ENCODE measurements at regions not wholly inside any gene's neighbourhood (a gene's known extent, or its start where the extent isn't known, plus 50 kb on each side); places are given as distances from the start of the nearest gene placed in this dataset.

- Histone ChIP-seq H3K9me3 (peaks cover 0 to 11% (median 0%) of the 10 kb centered on the region in 4 donors), H3K27me3 (no peaks in the 10 kb centered on the region), H3K4me3 (no peak overlapping the region), H3K27ac (no peak overlapping the region), H3K4me1 (no peaks in the 10 kb centered on the region), H3K36me3 (no peaks in the 10 kb centered on the region)
- no peak for DNase-seq
- WGBS, 5 donors: 74 to 87% (median 82%) methylated on average over 3 of the region's 3 CpGs
- TF ChIP-seq POLR2A (IDR thresholded peaks at IDR 0.05) (no peak), POLR2AphosphoS5 (IDR thresholded peaks at IDR 0.05) (no peak), EP300 (IDR thresholded peaks at IDR 0.05) (no peak), CTCF (IDR thresholded peaks at IDR 0.05) (no peak)
- intact Hi-C loops (cut with DNase I; ENCODE audit: low total_unique reads): no loop called here
Observed at GRCh38 chr5:121533814-121534213, 317.9 kb upstream of the FTMT start.

- DNase-seq: no peak
- Histone ChIP-seq H3K36me3 (no peaks in the 10 kb centered on the region), H3K9me3 (peaks cover 0 to 2% (median 0%) of the 10 kb centered on the region in 4 donors), H3K27ac (no peak overlapping the region), H3K4me3 (no peak overlapping the region), H3K4me1 (no peaks in the 10 kb centered on the region), H3K27me3 (no peaks in the 10 kb centered on the region)
- intact Hi-C loops (cut with DNase I; ENCODE audit: low total_unique reads): no loop called here
- TF ChIP-seq EP300 (IDR thresholded peaks at IDR 0.05) (no peak), POLR2AphosphoS5 (IDR thresholded peaks at IDR 0.05) (no peak), POLR2A (IDR thresholded peaks at IDR 0.05) (no peak), CTCF (IDR thresholded peaks at IDR 0.05) (no peak)
Observed at GRCh38 chr5:121550989-121551388, 300.7 kb upstream of the FTMT start.

GRCh38 chr5:121559832-121560231, 291.9 kb upstream of the FTMT start:
- no peaks in the 10 kb centered on the region for H3K4me1 ChIP-seq
- no peaks in the 10 kb centered on the region for H3K27me3 ChIP-seq
- peaks cover 0 to 9% (median 2%) of the 10 kb centered on the region in 4 donors for H3K9me3 ChIP-seq
- intact Hi-C loops (cut with DNase I; ENCODE audit: low total_unique reads): no loop called here
- TF ChIP-seq POLR2AphosphoS5 (IDR thresholded peaks at IDR 0.05) (no peak), EP300 (IDR thresholded peaks at IDR 0.05) (no peak)
- DNase-seq: no peak
- no peaks in the 10 kb centered on the region for H3K36me3 ChIP-seq
- H3K4me3 ChIP-seq: no peak overlapping the region
- H3K27ac ChIP-seq: no peak overlapping the region

- Histone ChIP-seq H3K9me3 (no peaks in the 10 kb centered on the region), H3K27me3 (no peaks in the 10 kb centered on the region), H3K36me3 (no peaks in the 10 kb centered on the region), H3K4me1 (no peaks in the 10 kb centered on the region), H3K27ac (no peak overlapping the region), H3K4me3 (no peak overlapping the region)
- 87 to 93% (median 91%) methylated on average over 1 of the region's 1 CpG for WGBS, 5 donors
- DNase-seq: no peak
- no peak for TF ChIP-seq CTCF (IDR thresholded peaks at IDR 0.05)
- TF ChIP-seq EP300 (IDR thresholded peaks at IDR 0.05): no peak
- TF ChIP-seq POLR2A (IDR thresholded peaks at IDR 0.05): no peak
- TF ChIP-seq POLR2AphosphoS5 (IDR thresholded peaks at IDR 0.05): no peak
- intact Hi-C loops (cut with DNase I; ENCODE audit: low total_unique reads): no loop called here
Observed at GRCh38 chr5:121572061-121572460, 279.6 kb upstream of the FTMT start.

GRCh38 chr5:121573721-121574382, 277.8 kb upstream of the FTMT start:
- peak in 1 of 2 donors; percentile 16 for DNase-seq
- Histone ChIP-seq H3K36me3 (no peaks in the 10 kb centered on the region), H3K4me3 (no peak overlapping the region), H3K9me3 (no peaks in the 10 kb centered on the region), H3K27ac (no peak overlapping the region), H3K4me1 (no peaks in the 10 kb centered on the region), H3K27me3 (no peaks in the 10 kb centered on the region)
- intact Hi-C loops (cut with DNase I; ENCODE audit: low total_unique reads): no loop called here
- WGBS, 5 donors: 19 to 53% (median 37%) methylated on average over 1 of the region's 1 CpG
- TF ChIP-seq POLR2AphosphoS5 (IDR thresholded peaks at IDR 0.05): no peak
- no peak for TF ChIP-seq EP300 (IDR thresholded peaks at IDR 0.05)
- no peak for TF ChIP-seq CTCF (IDR thresholded peaks at IDR 0.05)
- TF ChIP-seq POLR2A (IDR thresholded peaks at IDR 0.05): no peak
